Stomach smooth muscle (tissue), 2 donors: ENCODE measurements at regions not wholly inside any gene's neighbourhood (a gene's known extent, or its start where the extent isn't known, plus 50 kb on each side); places are given as distances from the start of the nearest gene placed in this dataset.

Experiments used
- H3K27ac ChIP-seq: one replicate; pipeline ENCODE4 v1.7.0; 2013; ENCODE audit warnings: mild to moderate bottlenecking, low read length, inconsistent platforms
- H3K27me3 ChIP-seq, 2 donors: one replicate each; pipeline ENCODE4 v1.7.0; 2013; ENCODE audit warnings: low read length in 2 of 2; ENCODE audit not compliant: insufficient read depth in 2 of 2, control insufficient read depth in 1 of 2
- H3K36me3 ChIP-seq, 2 donors: one replicate each; pipeline ENCODE4 v1.7.0; 2013; ENCODE audit warnings: low read length in 2 of 2; ENCODE audit not compliant: control insufficient read depth in 2 of 2, insufficient read depth in 2 of 2
- H3K4me1 ChIP-seq: one replicate; pipeline ENCODE4 v1.7.0; 2013; ENCODE audit warnings: low read length; ENCODE audit not compliant: control insufficient read depth, insufficient read depth
- H3K4me3 ChIP-seq, 2 donors: one replicate each; pipeline ENCODE4 v1.7.0; 2013; ENCODE audit warnings: low read length in 2 of 2
- H3K9ac ChIP-seq, 2 donors: one replicate each; pipeline ENCODE4 v1.7.0; 2013; ENCODE audit warnings: low read length in 2 of 2, mild to moderate bottlenecking in 1 of 2
- H3K9me3 ChIP-seq, 2 donors: one replicate each; pipeline ENCODE4 v1.7.0; 2013; ENCODE audit warnings: low read length in 2 of 2; ENCODE audit not compliant: control insufficient read depth in 2 of 2
- donor health status: healthy.
- donor health status: Pancreatic carcinoma.

GRCh38 chr6:139497345-139497961, 123.0 kb upstream of the CITED2 start:
- Histone ChIP-seq H3K36me3 (no peaks in the 10 kb centered on the region), H3K4me3 (no peak overlapping the region), H3K27ac (no peak overlapping the region), H3K27me3 (no peaks in the 10 kb centered on the region), H3K4me1 (no peaks in the 10 kb centered on the region), H3K9ac (no peak overlapping the region), H3K9me3 (no peaks in the 10 kb centered on the region)

DNA sequence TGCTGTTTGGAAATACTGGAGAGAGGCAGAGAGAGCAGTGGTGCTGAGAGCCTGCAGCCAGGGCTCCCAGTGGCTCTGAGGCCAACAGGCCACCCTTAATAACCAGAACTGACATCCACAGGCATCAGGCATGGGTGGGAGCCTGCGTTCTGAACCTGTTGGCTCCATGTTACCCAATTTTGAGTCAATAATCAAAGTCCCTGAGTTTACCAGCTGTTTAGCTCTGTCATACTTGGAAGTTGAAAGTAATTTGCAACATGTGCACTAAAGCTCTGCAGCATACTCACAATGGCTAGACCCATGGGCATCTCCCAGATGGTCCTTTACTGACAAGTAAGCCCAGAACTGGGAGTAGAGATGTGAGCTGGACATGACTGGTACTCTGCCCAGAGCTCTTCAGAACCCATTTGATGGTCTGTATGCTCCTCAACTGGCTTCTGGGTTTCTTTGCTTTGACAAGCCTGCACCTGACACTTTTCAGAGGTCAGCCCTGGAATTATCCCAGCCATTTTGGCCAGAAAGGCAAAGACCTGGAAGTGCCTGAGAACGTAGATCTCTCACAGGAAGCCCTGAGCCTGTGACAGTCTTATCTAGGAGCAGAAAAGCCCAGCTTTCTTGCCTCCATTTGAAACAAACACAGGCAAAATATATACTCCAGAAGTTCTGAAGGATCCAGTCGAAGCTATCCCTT, 122.4 kb upstream of the CITED2 start:
- Histone ChIP-seq H3K4me3 (no peak overlapping the region), H3K9ac (no peak overlapping the region), H3K36me3 (no peaks in the 10 kb centered on the region), H3K4me1 (no peaks in the 10 kb centered on the region), H3K27me3 (no peaks in the 10 kb centered on the region), H3K27ac (no peak overlapping the region), H3K9me3 (no peaks in the 10 kb centered on the region)

GRCh38 chr6:139494376-139494990, 120.0 kb upstream of the CITED2 start:
- Histone ChIP-seq H3K27ac (no peak overlapping the region), H3K4me3 (no peak overlapping the region), H3K4me1 (no peaks in the 10 kb centered on the region), H3K36me3 (no peaks in the 10 kb centered on the region), H3K9me3 (no peaks in the 10 kb centered on the region), H3K27me3 (no peaks in the 10 kb centered on the region), H3K9ac (no peak overlapping the region)

DNA sequence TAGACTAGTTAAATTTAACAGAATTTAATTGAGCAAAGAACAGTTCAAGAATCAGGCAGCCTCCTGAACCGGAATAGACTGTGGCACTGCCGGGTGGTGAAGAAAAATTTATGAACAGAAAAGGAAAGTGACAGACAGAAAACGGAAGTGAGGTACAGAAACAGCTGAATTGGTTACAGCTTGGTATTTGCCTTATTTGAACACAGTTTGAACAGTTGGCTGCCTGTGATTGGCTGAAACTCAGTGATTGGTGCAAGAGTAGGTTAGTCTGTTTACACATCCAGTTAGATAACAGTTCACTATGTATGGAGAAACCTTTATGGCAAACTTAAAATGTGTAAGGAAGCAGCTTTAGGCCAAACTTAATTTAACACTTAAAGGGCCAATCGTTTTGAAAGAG, 116.0 kb upstream of the CITED2 start:
- Histone ChIP-seq H3K9ac (no peak overlapping the region), H3K4me1 (peaks cover 6% of the 10 kb centered on the region), H3K27ac (no peak overlapping the region), H3K4me3 (no peak overlapping the region), H3K27me3 (no peaks in the 10 kb centered on the region), H3K36me3 (no peaks in the 10 kb centered on the region), H3K9me3 (no peaks in the 10 kb centered on the region)

- Histone ChIP-seq H3K4me3 (no peak overlapping the region), H3K9me3 (no peaks in the 10 kb centered on the region), H3K9ac (no peak overlapping the region), H3K36me3 (no peaks in the 10 kb centered on the region), H3K4me1 (peaks cover 6% of the 10 kb centered on the region), H3K27me3 (no peaks in the 10 kb centered on the region), H3K27ac (no peak overlapping the region)
Observed at GRCh38 chr6:139486476-139486799, 112.0 kb upstream of the CITED2 start.

GRCh38 chr6:139485742-139486475, 111.5 kb upstream of the CITED2 start:
- Histone ChIP-seq H3K9me3 (no peaks in the 10 kb centered on the region), H3K36me3 (no peaks in the 10 kb centered on the region), H3K4me3 (no peak overlapping the region), H3K27ac (no peak overlapping the region), H3K4me1 (peaks cover 6% of the 10 kb centered on the region), H3K9ac (no peak overlapping the region), H3K27me3 (no peaks in the 10 kb centered on the region)

GRCh38 chr6:139485185-139485584, 110.7 kb upstream of the CITED2 start:
- H3K9ac ChIP-seq: no peak overlapping the region
- no peak overlapping the region for H3K27ac ChIP-seq
- no peaks in the 10 kb centered on the region for H3K27me3 ChIP-seq

DNA sequence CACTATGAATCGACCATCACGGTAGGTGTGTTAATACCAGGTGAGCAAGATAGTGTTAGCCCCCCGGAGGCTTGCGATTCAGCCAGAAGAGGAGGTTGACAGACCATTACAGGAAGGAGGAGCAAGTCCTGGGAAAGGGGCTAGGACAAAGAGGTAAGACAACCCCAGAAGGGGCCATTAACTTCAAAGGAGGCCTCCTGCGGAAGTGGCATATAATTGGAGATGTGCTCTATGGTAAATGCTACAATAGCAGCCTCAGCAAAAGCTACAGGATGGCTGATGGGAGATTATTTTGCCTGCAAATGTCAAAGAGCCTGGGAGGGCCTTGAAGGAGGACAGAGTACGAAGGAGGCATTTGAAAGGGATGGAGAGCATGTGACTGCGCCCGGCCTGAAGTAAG, 108.6 kb upstream of the CITED2 start:
- Histone ChIP-seq H3K9me3 (no peaks in the 10 kb centered on the region), H3K9ac (no peak overlapping the region), H3K27me3 (no peaks in the 10 kb centered on the region), H3K4me1 (peaks cover 6% of the 10 kb centered on the region), H3K4me3 (no peak overlapping the region), H3K36me3 (no peaks in the 10 kb centered on the region), H3K27ac (no peak overlapping the region)

More at GRCh38 chr6:139485185-139485584, 110.7 kb upstream of the CITED2 start:
- Histone ChIP-seq H3K9me3 (no peaks in the 10 kb centered on the region), H3K36me3 (no peaks in the 10 kb centered on the region), H3K4me1 (peaks cover 6% of the 10 kb centered on the region), H3K4me3 (no peak overlapping the region)

DNA sequence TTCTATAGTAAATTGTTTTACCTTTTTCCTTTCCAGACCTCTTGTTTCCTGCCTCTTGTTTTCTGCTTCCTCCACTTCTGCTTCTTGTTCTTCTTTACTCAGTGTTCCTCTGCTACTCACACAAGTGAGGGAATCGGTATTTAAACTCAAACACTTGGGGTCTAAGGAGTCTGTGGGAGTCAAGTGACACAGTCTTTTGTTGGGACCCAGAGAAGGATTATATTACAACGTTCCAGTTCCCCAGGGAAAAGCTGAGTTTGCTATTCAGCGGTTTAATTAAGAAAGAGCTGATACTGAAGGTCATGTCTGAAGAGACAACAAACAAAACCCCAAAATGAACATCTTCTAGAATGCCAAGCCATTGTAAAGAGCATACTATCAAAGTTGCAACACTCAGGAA, 107.8 kb upstream of the CITED2 start:
- Histone ChIP-seq H3K36me3 (no peaks in the 10 kb centered on the region), H3K4me1 (peaks cover 6% of the 10 kb centered on the region), H3K4me3 (no peak overlapping the region), H3K27me3 (no peaks in the 10 kb centered on the region), H3K9me3 (no peaks in the 10 kb centered on the region), H3K9ac (no peak overlapping the region), H3K27ac (no peak overlapping the region)

GRCh38 chr6:139480356-139481165, 106.1 kb upstream of the CITED2 start:
- H3K27me3 ChIP-seq: no peaks in the 10 kb centered on the region
- H3K9me3 ChIP-seq: no peaks in the 10 kb centered on the region
- no peaks in the 10 kb centered on the region for H3K4me1 ChIP-seq
- no peak overlapping the region for H3K4me3 ChIP-seq
- no peaks in the 10 kb centered on the region for H3K36me3 ChIP-seq
- H3K27ac ChIP-seq: no peak overlapping the region
- no peak overlapping the region for H3K9ac ChIP-seq
